MCF 10A (cell line): ENCODE measurements at regions not wholly inside any gene's neighbourhood (a gene's known extent, or its start where the extent isn't known, plus 50 kb on each side); places are given as distances from the start of the nearest gene placed in this dataset.
"Not testable (repeated sequence)": the region's sequence is repeated elsewhere in the genome, so short reads cannot be mapped to it uniquely, and the experiment has no call there.

Experiments used
- BruUV-seq: library from RNA; stranded (reverse); fragments of 400-500 nt; replicated peaks from 2 replicates; lab custom pipeline; 2021; lab: Mats Ljungman, UMichigan
- CTCF ChIA-PET: fragments of 300-600 bp; sonication (Branson Sonifier 250); formaldehyde crosslinking; extraction: SDS; loops from one replicate; lab custom pipeline; 2021; ENCODE audit warnings: antibody characterized with exemption, inconsistent platforms; lab: Yijun Ruan, JAX
- POLR2A ChIA-PET: fragments of 300-600, 350-650 bp; sonication (Branson Sonifier 250); formaldehyde crosslinking; extraction: SDS; loops from one replicate; lab custom pipeline; 2020; ENCODE audit warnings: antibody characterized with exemption, inconsistent platforms; lab: Yijun Ruan, JAX
- DNase-seq: peaks from one replicate; pipeline ENCODE4 v3.0.0-alpha.2; 2018; ENCODE audit not compliant: unreplicated experiment
- H3K27ac Mint-ChIP-seq: one replicate; pipeline ENCODE4 v1.8.0; 2022; ENCODE audit warnings: mild to moderate bottlenecking, low read depth, mixed read lengths; ENCODE audit not compliant: unreplicated experiment
- H3K27me3 Mint-ChIP-seq: one replicate; pipeline ENCODE4 v1.8.0; 2022; ENCODE audit warnings: mixed read lengths; ENCODE audit not compliant: insufficient read depth, unreplicated experiment
- H3K36me3 Mint-ChIP-seq: one replicate; pipeline ENCODE4 v1.8.0; 2022; ENCODE audit warnings: mild to moderate bottlenecking, moderate library complexity, mixed read lengths; ENCODE audit not compliant: insufficient read depth, unreplicated experiment
- H3K4me1 Mint-ChIP-seq: one replicate; pipeline ENCODE4 v1.8.0; 2022; ENCODE audit warnings: mixed read lengths; ENCODE audit not compliant: insufficient read depth, unreplicated experiment
- H3K4me3 Mint-ChIP-seq: one replicate; pipeline ENCODE4 v1.8.0; 2022; ENCODE audit warnings: mild to moderate bottlenecking, moderate library complexity, mixed read lengths; ENCODE audit not compliant: unreplicated experiment
- H3K9me3 Mint-ChIP-seq: one replicate; pipeline ENCODE4 v1.8.0; 2022; ENCODE audit warnings: mixed read lengths; ENCODE audit not compliant: unreplicated experiment
- intact Hi-C: fragments of 100-400 bp; cut with micrococcal nuclease; formaldehyde crosslinking; loops from 2 replicates; pipeline ENCODE4 v1.14.1; 2022
- TF ChIP-seq, protein P1 (sequence below): fragments of 200-600 bp; IDR thresholded peaks from one replicate; pipeline ENCODE4 v1.8.0; 2022; ENCODE audit warnings: antibody characterized with exemption, mild to moderate bottlenecking; ENCODE audit not compliant: unreplicated experiment

DNA sequence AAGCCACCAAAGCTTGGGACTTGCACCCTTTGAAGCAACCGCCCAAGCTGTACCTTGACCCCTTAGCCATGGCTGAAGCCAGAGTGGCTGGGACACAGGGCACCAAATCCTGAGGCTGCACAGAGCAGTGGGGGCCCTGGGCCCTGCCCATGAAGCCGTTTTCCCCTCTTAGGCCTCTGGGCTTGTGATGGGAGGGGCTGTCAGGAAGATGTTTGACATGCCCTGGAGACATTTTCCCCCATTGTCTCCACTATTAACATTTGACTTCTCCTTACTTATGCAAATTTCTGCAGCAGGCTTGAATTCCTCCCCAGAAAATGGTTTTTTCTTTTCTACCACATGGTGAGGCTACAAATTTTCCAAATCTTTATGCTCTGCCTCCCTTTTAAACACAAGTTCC lies 522.2 kb downstream of the EDEM1 start:
- POLR2A ChIA-PET, result no interaction called here
- H3K4me3 Mint-ChIP-seq, result no peak overlapping the region
- BruUV-seq, result no TSS peak
- intact Hi-C loops, result no loop called here
- no peak overlapping the region for H3K27ac Mint-ChIP-seq
- H3K27me3 Mint-ChIP-seq, result no peaks in the 10 kb centered on the region
- peaks cover 6% of the 10 kb centered on the region for H3K4me1 Mint-ChIP-seq
- TF ChIP-seq, protein P1, sequence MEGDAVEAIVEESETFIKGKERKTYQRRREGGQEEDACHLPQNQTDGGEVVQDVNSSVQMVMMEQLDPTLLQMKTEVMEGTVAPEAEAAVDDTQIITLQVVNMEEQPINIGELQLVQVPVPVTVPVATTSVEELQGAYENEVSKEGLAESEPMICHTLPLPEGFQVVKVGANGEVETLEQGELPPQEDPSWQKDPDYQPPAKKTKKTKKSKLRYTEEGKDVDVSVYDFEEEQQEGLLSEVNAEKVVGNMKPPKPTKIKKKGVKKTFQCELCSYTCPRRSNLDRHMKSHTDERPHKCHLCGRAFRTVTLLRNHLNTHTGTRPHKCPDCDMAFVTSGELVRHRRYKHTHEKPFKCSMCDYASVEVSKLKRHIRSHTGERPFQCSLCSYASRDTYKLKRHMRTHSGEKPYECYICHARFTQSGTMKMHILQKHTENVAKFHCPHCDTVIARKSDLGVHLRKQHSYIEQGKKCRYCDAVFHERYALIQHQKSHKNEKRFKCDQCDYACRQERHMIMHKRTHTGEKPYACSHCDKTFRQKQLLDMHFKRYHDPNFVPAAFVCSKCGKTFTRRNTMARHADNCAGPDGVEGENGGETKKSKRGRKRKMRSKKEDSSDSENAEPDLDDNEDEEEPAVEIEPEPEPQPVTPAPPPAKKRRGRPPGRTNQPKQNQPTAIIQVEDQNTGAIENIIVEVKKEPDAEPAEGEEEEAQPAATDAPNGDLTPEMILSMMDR, result no peak
- DNase-seq, result no peak
- CTCF ChIA-PET, result no interaction called here
- H3K9me3 Mint-ChIP-seq, result peaks cover 7% of the 10 kb centered on the region
- no peaks in the 10 kb centered on the region for H3K36me3 Mint-ChIP-seq

- ChIA-PET POLR2A (no interaction called here), CTCF (no interaction called here)
- peaks cover 7% of the 10 kb centered on the region for H3K9me3 Mint-ChIP-seq
Measured at GRCh38 chr3:5710718-5711117, 523.2 kb downstream of the EDEM1 start.

DNA sequence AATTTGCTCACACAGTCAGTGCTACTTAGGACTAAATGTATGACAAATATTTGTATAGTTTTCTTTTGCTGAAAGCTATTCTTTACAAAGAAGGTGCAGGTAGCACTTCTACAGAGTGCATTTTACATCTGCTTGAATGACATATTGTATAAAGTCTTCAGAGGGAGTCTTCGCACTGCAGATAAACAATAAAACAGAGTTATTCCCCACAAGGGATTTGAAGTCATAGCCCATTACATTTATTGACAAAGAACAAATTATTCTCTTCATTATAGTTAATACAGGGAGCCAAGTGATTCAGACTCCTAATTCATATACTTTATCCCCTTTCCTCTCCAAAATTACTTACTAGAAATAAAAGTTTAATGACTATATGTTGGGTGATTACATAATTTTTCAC lies 529.7 kb downstream of the EDEM1 start:
- TF ChIP-seq, protein P1, result no peak
- intact Hi-C loops, result no loop called here
- Mint-ChIP-seq H3K4me1 (peaks cover 6% of the 10 kb centered on the region), H3K4me3 (no peak overlapping the region), H3K27ac (no peak overlapping the region), H3K9me3 (no peaks in the 10 kb centered on the region), H3K36me3 (no peaks in the 10 kb centered on the region), H3K27me3 (no peaks in the 10 kb centered on the region)
- BruUV-seq, result no TSS peak
- POLR2A ChIA-PET, result no interaction called here
- no peak for DNase-seq
- CTCF ChIA-PET, result no interaction called here

More at GRCh38 chr3:5710718-5711117, 523.2 kb downstream of the EDEM1 start:
- TF ChIP-seq, protein P1, result no peak
- intact Hi-C loops, result no loop called here
- no TSS peak for BruUV-seq
- H3K27ac Mint-ChIP-seq, result no peak overlapping the region
- H3K4me3 Mint-ChIP-seq, result no peak overlapping the region
- no peaks in the 10 kb centered on the region for H3K36me3 Mint-ChIP-seq
- no peaks in the 10 kb centered on the region for H3K27me3 Mint-ChIP-seq
- no peak for DNase-seq
- H3K4me1 Mint-ChIP-seq, result peaks cover 6% of the 10 kb centered on the region

GRCh38 chr3:5719668-5720067 lies 532.2 kb downstream of the EDEM1 start:
- H3K27ac Mint-ChIP-seq, H3K4me3 Mint-ChIP-seq, POLR2A ChIA-PET, BruUV-seq, H3K36me3 Mint-ChIP-seq, CTCF ChIA-PET, H3K9me3 Mint-ChIP-seq, H3K27me3 Mint-ChIP-seq, DNase-seq, H3K4me1 Mint-ChIP-seq, intact Hi-C loops: not testable (repeated sequence)

DNA sequence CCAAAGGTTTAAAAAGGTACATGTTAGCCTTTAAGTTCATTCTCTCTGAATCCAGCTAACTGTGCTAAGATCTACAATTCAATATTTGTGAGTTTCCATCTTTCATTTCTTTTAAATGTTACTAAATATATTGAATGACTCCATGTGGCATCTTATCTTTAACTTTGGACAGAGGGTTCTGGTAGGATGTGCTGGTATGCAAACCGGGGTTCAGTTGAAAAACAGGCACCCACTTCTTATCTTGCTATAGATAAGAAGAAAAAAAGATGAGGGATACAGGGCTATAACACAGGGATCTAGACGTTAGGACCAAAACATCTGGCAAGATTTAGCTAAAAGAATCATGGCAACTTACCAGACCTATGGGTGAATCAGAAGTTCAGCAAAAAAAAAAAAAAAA lies 538.3 kb downstream of the EDEM1 start:
- Mint-ChIP-seq H3K9me3 (no peaks in the 10 kb centered on the region), H3K4me1 (no peaks in the 10 kb centered on the region), H3K27me3 (peaks cover 50% of the 10 kb centered on the region), H3K4me3 (no peak overlapping the region), H3K27ac (no peak overlapping the region), H3K36me3 (no peaks in the 10 kb centered on the region)
- intact Hi-C loops, result no loop called here
- ChIA-PET POLR2A (interaction anchor here (1.0 kb wide), 1 partner anchor 302 kb away, joined by 3 read pairs; no protein-coding TSS in a partner anchor), CTCF (interaction anchor here (0.6 to 1.0 kb wide), 3 partner anchors 10 to 299 kb away, joined by 3 to 6 read pairs (median 3); no protein-coding TSS in a partner anchor)
- TF ChIP-seq, protein P1, result no peak
- no peak for DNase-seq
- no TSS peak for BruUV-seq
